IMR-90 (cell line): ENCODE measurements at regions not wholly inside any gene's neighbourhood (a gene's known extent, or its start where the extent isn't known, plus 50 kb on each side); places are given as distances from the start of the nearest gene placed in this dataset.
"Not testable (repeated sequence)": the region's sequence is repeated elsewhere in the genome, so short reads cannot be mapped to it uniquely, and the experiment has no call there.

Experiments
- ATAC-seq: fragments of 200-7000 bp; cut with Tn5 transposase; 2 replicates; pipeline ENCODE4 v1.9.1; 2020; ENCODE audit warnings: low read depth, mild to moderate bottlenecking, moderate library complexity
- BruUV-seq: library from RNA; stranded (reverse); fragments of 400-500 nt; replicated peaks from 2 replicates; lab custom pipeline; 2021; lab: Mats Ljungman, UMichigan
- CTCF ChIA-PET: fragments of 300-600 bp; formaldehyde crosslinking; extraction: SDS; loops from one replicate; lab custom pipeline; 2021; ENCODE audit warnings: antibody characterized with exemption; lab: Yijun Ruan, JAX
- POLR2A ChIA-PET: fragments of 300-600 bp; sonication (Branson Sonifier 250); formaldehyde crosslinking; loops from one replicate; lab custom pipeline; 2022; ENCODE audit warnings: antibody characterized with exemption; ENCODE audit not compliant: unreplicated experiment; lab: Charles Lee
- DNase-seq: peaks from one replicate; pipeline ENCODE4 v3.0.0; 2013
- H2AFZ ChIP-seq: replicated peaks from 2 replicates; pipeline ENCODE3; 2013; ENCODE audit warnings: low read length, mild to moderate bottlenecking; ENCODE audit not compliant: poor library complexity
- H2AK5ac ChIP-seq: 2 replicates; pipeline ENCODE4 v1.6.1; 2013; ENCODE audit warnings: low read depth, low read length, inconsistent platforms
- H2AK9ac ChIP-seq: replicated peaks from 2 replicates; pipeline ENCODE3; 2013; ENCODE audit warnings: mild to moderate bottlenecking, low read depth, low read length, moderate library complexity; ENCODE audit not compliant: poor library complexity
- H2BK120ac ChIP-seq: 2 replicates; pipeline ENCODE4 v1.6.1; 2013; ENCODE audit warnings: low read depth, low read length, inconsistent platforms
- H2BK15ac ChIP-seq: 3 replicates; pipeline ENCODE4 v1.6.1; 2013; ENCODE audit warnings: low read depth, low read length, inconsistent platforms
- H2BK20ac ChIP-seq: 2 replicates; pipeline ENCODE4 v1.6.1; 2013; ENCODE audit warnings: low read depth, mild to moderate bottlenecking, inconsistent platforms, low read length, moderate library complexity
- H2BK5ac ChIP-seq: 2 replicates; pipeline ENCODE4 v1.6.1; 2013; ENCODE audit warnings: mild to moderate bottlenecking, low read depth, low read length, inconsistent platforms; ENCODE audit not compliant: poor library complexity, severe bottlenecking
- H3K14ac ChIP-seq: replicated peaks from 2 replicates; pipeline ENCODE4 v1.6.1; 2013; ENCODE audit warnings: low read depth, low read length, inconsistent platforms
- H3K18ac ChIP-seq: 2 replicates; pipeline ENCODE4 v1.6.1; 2013; ENCODE audit warnings: low read depth, low read length, control low read depth
- H3K23ac ChIP-seq: 2 replicates; pipeline ENCODE4 v1.6.1; 2013; ENCODE audit warnings: low read depth, low read length, inconsistent platforms
- H3K27ac ChIP-seq: 2 replicates; pipeline ENCODE4 v1.5.1; 2013; ENCODE audit warnings: mild to moderate bottlenecking, control low read depth, low read length; ENCODE audit not compliant: insufficient read depth
- H3K27me3 ChIP-seq: 2 replicates; pipeline ENCODE4 v1.6.1; 2013; ENCODE audit warnings: low read length; ENCODE audit not compliant: control insufficient read depth, insufficient read depth
- H3K36me3 ChIP-seq: 2 replicates; pipeline ENCODE4 v1.6.1; 2013; ENCODE audit warnings: low read length, mixed read lengths; ENCODE audit not compliant: control insufficient read depth, insufficient read depth
- H3K4ac ChIP-seq: 2 replicates; pipeline ENCODE4 v1.6.1; 2013; ENCODE audit warnings: low read depth, low read length, inconsistent platforms
- H3K4me1 ChIP-seq: 2 replicates; pipeline ENCODE4 v1.6.1; 2013; ENCODE audit warnings: low read length, mixed read lengths; ENCODE audit not compliant: control insufficient read depth, insufficient read depth
- H3K4me2 ChIP-seq: 2 replicates; pipeline ENCODE4 v1.6.1; 2013; ENCODE audit warnings: low read depth, mild to moderate bottlenecking, control low read depth, low read length, moderate library complexity
- H3K4me3 ChIP-seq: 2 replicates; pipeline ENCODE4 v1.5.1; 2013; ENCODE audit warnings: low read depth, mild to moderate bottlenecking, control low read depth, low read length, moderate library complexity; ENCODE audit not compliant: insufficient read depth
- H3K56ac ChIP-seq: 2 replicates; pipeline ENCODE4 v1.6.1; 2013; ENCODE audit warnings: low read length, inconsistent platforms; ENCODE audit not compliant: insufficient read depth; ENCODE audit errors: extremely low read depth
- H3K79me1 ChIP-seq, 2 experiments: 2 replicates each; pipeline ENCODE4 v1.6.1; 2013; ENCODE audit warnings: low read length in 2 of 2, inconsistent platforms in 1 of 2, low read depth in 1 of 2
- H3K9ac ChIP-seq: 2 replicates; pipeline ENCODE4 v1.6.1; 2013; ENCODE audit warnings: low read depth, low read length, control low read depth
- H3K9me1 ChIP-seq: 2 replicates; pipeline ENCODE4 v1.6.1; 2013; ENCODE audit warnings: low read length, inconsistent platforms; ENCODE audit not compliant: insufficient read depth
- H3K9me3 ChIP-seq: 2 replicates; pipeline ENCODE4 v1.6.1; 2013; ENCODE audit warnings: low read length; ENCODE audit not compliant: control insufficient read depth, insufficient read depth
- H4K20me1 ChIP-seq: 2 replicates; pipeline ENCODE4 v1.6.1; 2013; ENCODE audit warnings: low read length, inconsistent platforms; ENCODE audit not compliant: insufficient read depth
- H4K5ac ChIP-seq: 2 replicates; pipeline ENCODE4 v1.6.1; 2013; ENCODE audit warnings: mild to moderate bottlenecking, low read depth, low read length, control low read depth
- H4K8ac ChIP-seq, 2 experiments: 2 replicates each; pipeline ENCODE4 v1.6.1; 2013; ENCODE audit warnings: low read depth in 2 of 2, low read length in 2 of 2, control low read depth in 1 of 2, inconsistent platforms in 1 of 2
- H4K91ac ChIP-seq: 2 replicates; pipeline ENCODE4 v1.6.1; 2013; ENCODE audit warnings: low read depth, low read length, inconsistent platforms; ENCODE audit not compliant: insufficient read depth
- WGBS, 2 experiments: methylation state at CpG; one replicate each; pipeline versions ENCODE4 v1.1.5 to v1.1.7; 2013; ENCODE audit warnings: missing lambda C conversion rate in 2 of 2; ENCODE audit not compliant: insufficient read length in 1 of 2; ENCODE audit errors: extremely low coverage in 2 of 2; 5-methylcytosine and 5-hydroxymethylcytosine counted together
- dilution Hi-C: fragments of 300-500 bp; cut with HindIII; formaldehyde crosslinking; loops from one replicate; pipeline ENCODE4 v1.14.3; 2018; ENCODE audit warnings: low sequenced_read_pairs; ENCODE audit not compliant: unreplicated experiment
- in situ Hi-C: fragments of 300-500 bp; cut with MboI; formaldehyde crosslinking; loops from 3 replicates; pipeline ENCODE4 v1.14.3; 2019; ENCODE audit warnings: low sequenced_read_pairs, inconsistent platforms, mixed read lengths
- intact Hi-C: fragments of 100-400 bp; cut with micrococcal nuclease; formaldehyde crosslinking; loops from 2 replicates; pipeline ENCODE4 v1.10.0; 2022

- H3K18ac ChIP-seq, H2AK9ac ChIP-seq, H3K9ac ChIP-seq, CTCF ChIA-PET, H3K27me3 ChIP-seq, H2BK5ac ChIP-seq, in situ Hi-C loops, POLR2A ChIA-PET, H2AFZ ChIP-seq, H4K91ac ChIP-seq, H3K23ac ChIP-seq, H2BK15ac ChIP-seq, H3K4me2 ChIP-seq, H3K27ac ChIP-seq, H3K4ac ChIP-seq, DNase-seq, BruUV-seq, H4K20me1 ChIP-seq, H2AK5ac ChIP-seq, ATAC-seq, H3K79me1 ChIP-seq, H3K36me3 ChIP-seq, H3K4me3 ChIP-seq, intact Hi-C loops, H3K14ac ChIP-seq, dilution Hi-C loops, H3K9me1 ChIP-seq, H2BK120ac ChIP-seq, H3K56ac ChIP-seq, H4K8ac ChIP-seq, H3K4me1 ChIP-seq, H4K5ac ChIP-seq, H3K9me3 ChIP-seq, H2BK20ac ChIP-seq: not testable (repeated sequence)
- no CpG with 5 or more reads among the region's 3 CpGs for WGBS, 2 experiments
These were observed 335.8 kb downstream of the TMEM38B start for GRCh38 chr9:106030146-106030545.
